ENCODE measurements at regions not wholly inside any gene's neighbourhood (a gene's known extent, or its start where the extent isn't known, plus 50 kb on each side); places are given as distances from the start of the nearest gene placed in this dataset.

DNA sequence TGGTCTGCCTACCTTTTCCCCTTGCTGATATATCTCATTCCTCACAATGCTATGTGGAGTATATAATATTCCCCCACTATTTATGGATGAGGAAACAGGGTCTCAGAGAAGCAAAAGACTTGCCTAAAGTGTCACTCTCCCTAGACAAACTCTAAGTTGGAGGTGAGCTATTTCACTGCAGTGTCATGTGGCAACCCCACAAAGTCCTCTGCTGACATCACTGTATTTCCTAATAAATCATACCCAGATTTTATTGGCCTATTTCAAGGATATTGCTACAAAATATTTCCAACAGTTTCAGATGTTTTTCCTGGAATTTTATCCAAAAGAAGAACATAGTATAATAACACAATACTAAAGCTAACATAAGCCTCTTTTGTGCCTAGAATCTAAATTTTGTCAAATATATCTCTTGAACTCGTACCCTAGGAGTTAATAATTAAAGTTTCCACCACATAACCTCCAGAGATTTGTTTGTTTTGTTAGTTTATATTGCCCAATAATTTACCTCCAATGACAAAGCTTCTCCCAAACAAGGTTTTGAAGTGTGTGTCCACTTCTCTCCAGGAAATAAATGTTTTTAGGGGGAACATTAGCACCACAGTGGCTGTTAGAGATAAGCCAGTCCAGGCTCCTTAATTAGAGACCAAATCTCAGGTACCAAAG lies 215.1 kb downstream of the ASCL1 start:
- ChIA-PET CTCF (no interaction called here), POLR2A (no interaction called here)
- TF ChIP-seq, protein P1, sequence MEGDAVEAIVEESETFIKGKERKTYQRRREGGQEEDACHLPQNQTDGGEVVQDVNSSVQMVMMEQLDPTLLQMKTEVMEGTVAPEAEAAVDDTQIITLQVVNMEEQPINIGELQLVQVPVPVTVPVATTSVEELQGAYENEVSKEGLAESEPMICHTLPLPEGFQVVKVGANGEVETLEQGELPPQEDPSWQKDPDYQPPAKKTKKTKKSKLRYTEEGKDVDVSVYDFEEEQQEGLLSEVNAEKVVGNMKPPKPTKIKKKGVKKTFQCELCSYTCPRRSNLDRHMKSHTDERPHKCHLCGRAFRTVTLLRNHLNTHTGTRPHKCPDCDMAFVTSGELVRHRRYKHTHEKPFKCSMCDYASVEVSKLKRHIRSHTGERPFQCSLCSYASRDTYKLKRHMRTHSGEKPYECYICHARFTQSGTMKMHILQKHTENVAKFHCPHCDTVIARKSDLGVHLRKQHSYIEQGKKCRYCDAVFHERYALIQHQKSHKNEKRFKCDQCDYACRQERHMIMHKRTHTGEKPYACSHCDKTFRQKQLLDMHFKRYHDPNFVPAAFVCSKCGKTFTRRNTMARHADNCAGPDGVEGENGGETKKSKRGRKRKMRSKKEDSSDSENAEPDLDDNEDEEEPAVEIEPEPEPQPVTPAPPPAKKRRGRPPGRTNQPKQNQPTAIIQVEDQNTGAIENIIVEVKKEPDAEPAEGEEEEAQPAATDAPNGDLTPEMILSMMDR (IDR thresholded peaks at IDR 0.05; ENCODE audit: insufficient read depth, low read depth, low read length): no peak
- H3K4me3 ChIP-seq (ENCODE audit: low read depth, low read length): no peak overlapping the region
- no peak for DNase-seq (ENCODE audit: low read depth)
- no peaks in the 10 kb centered on the region for H3K36me3 ChIP-seq (ENCODE audit: control insufficient read depth, insufficient read depth, low read length)
- no peaks in the 10 kb centered on the region for H3K27me3 ChIP-seq (ENCODE audit: control insufficient read depth, insufficient read depth, low read length)

DNA sequence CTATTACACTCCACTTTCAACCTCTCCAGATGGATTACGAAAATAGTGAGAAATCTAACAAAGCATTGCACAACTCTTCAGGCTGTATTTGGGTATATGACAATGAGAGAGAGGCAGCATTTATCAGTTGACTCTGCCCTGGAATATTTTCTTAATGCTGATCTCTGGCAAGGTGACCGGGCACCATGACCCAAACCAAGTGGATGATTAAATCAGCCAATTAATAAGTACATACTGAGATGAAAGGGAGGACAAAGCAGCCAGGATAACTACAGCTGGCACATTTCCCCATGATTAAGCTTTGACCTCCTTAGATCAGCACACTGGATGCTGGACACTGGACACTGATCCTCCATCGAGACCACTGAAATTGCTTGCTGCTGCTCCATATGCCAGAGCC lies 218.2 kb downstream of the ASCL1 start:
- no peak for DNase-seq (ENCODE audit: low read depth)
- H3K36me3 ChIP-seq (ENCODE audit: control insufficient read depth, insufficient read depth, low read length): no peaks in the 10 kb centered on the region
- H3K4me3 ChIP-seq (ENCODE audit: low read depth, low read length): no peak overlapping the region
- POLR2A ChIA-PET: no interaction called here
- CTCF ChIA-PET: no interaction called here
- H3K27me3 ChIP-seq (ENCODE audit: control insufficient read depth, insufficient read depth, low read length): no peaks in the 10 kb centered on the region
- TF ChIP-seq, protein P1 (IDR thresholded peaks at IDR 0.05; ENCODE audit: insufficient read depth, low read depth, low read length): no peak

DNA sequence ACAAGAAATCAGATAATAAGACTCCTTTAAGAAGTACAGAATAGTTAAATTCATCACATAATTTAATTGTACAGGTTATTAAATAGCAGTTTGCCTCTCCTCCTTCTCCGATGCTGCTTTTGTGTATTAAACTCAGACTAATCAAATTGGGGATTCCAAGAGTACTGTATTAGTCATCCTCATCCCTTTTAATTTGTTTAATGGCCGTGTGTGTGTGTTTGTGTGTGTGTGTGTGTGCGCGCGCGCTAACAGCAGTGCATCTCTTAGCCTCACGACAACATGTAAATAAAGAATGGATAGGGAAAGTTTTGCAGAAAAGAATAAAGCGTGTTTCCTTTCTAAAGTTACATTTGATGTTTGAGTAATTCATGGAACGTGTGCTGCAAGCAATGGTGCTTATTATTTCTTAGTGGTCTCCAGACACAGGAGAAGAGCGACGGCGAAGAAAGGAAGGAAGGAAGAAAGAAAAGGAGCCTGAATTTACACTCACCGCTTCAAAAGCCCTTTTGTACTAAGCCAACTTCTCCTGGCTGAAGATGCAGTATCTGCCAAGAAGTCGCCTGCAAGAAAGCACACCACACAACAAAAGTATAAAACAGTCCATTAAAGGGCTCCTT lies 220.3 kb downstream of the ASCL1 start:
- Histone ChIP-seq H3K27me3 (ENCODE audit: control insufficient read depth, insufficient read depth, low read length) (no peaks in the 10 kb centered on the region), H3K36me3 (ENCODE audit: control insufficient read depth, insufficient read depth, low read length) (no peaks in the 10 kb centered on the region), H3K4me3 (ENCODE audit: low read depth, low read length) (no peak overlapping the region)
- DNase-seq (ENCODE audit: low read depth): no peak
- TF ChIP-seq, protein P1 (IDR thresholded peaks at IDR 0.05; ENCODE audit: insufficient read depth, low read depth, low read length): no peak
- POLR2A ChIA-PET: no interaction called here
- CTCF ChIA-PET: interaction anchor here (0.6 kb wide), 1 partner anchor 184 kb away, joined by 3 read pairs; no protein-coding TSS in a partner anchor

DNA sequence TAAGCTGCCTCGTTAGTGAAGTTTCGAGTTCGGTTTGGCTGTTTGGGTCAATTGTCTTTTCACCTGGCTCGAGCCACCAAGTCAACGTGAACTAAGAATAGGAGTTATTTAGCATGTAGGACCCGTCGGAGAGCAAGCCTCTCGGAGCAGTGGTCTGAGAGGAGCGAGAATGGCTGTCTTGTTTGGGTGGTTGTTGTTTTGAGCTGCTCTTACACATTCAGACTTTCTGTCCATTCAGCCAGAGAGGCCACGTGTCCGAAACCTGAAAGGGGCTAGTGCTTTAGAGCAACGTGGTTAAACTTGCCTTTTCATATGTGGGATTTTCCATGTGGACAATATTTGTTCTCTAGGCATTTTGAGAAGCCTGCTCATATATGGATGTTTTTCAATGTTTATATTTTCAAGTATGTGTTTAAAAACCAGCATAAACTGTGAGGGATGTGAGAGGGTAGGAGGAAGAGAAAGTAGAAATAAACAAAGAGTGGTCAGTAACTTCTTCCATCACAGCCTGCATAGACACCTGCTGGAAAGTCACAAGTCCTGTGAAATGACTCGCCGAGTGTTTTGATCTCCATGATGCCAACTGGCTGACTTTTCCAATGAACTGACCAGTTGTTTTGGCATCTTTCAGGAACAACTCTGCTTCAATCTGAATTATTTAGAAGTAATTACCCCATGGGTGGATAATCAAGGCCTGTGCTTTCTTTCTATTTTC lies 221.0 kb downstream of the ASCL1 start:
- no peak for DNase-seq (ENCODE audit: low read depth)
- H3K36me3 ChIP-seq (ENCODE audit: control insufficient read depth, insufficient read depth, low read length): no peaks in the 10 kb centered on the region
- no peaks in the 10 kb centered on the region for H3K27me3 ChIP-seq (ENCODE audit: control insufficient read depth, insufficient read depth, low read length)
- CTCF ChIA-PET: interaction anchor here (0.6 kb wide), 1 partner anchor 183 kb away, joined by 3 read pairs; no protein-coding TSS in a partner anchor
- TF ChIP-seq, protein P1 (IDR thresholded peaks at IDR 0.05; ENCODE audit: insufficient read depth, low read depth, low read length): no peak
- POLR2A ChIA-PET: no interaction called here
- no peak overlapping the region for H3K4me3 ChIP-seq (ENCODE audit: low read depth, low read length)

DNA sequence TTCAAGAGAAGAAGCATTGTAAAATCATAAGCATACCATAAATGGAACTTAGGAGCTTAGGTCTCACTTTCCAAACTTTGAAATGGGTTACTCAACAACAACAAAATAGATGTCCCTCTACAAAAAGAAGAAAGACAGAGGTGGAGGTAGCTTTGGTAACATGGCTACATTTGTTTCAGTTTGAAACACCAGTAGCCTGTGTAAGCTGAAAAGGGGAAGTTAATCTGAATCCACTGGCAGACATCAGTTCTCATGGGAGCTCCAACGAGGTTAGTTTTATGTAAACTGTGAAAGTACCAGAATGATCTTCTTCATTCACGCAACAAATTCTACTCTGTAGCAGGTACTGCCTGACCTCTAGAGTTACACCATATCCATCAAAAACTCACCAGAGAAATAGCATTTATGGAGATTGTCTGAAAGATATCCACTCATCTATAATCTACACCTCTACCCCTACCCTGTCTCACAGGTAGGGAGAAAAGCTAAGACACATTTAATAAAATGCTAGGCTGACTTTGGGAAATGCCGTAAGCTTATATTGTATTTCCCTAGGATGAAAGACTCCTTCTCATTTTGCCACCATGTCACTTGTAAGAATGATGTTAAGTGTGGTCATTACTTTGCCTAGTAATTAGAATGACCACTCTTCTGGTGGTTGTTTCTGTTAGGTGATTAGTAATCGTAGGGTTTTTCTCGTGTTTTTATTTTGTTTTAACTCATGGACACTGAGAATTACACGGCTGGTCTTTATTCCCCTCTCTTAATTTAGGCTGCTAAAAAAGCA lies 224.1 kb downstream of the ASCL1 start:
- ChIA-PET CTCF (no interaction called here), POLR2A (no interaction called here)
- TF ChIP-seq, protein P1 (IDR thresholded peaks at IDR 0.05; ENCODE audit: insufficient read depth, low read depth, low read length): no peak
- Histone ChIP-seq H3K4me3 (ENCODE audit: low read depth, low read length) (no peak overlapping the region), H3K27me3 (ENCODE audit: control insufficient read depth, insufficient read depth, low read length) (no peaks in the 10 kb centered on the region), H3K36me3 (ENCODE audit: control insufficient read depth, insufficient read depth, low read length) (no peaks in the 10 kb centered on the region)
- DNase-seq (ENCODE audit: low read depth): no peak

Data from BJ (cell line).